ENCODE measurements at regions not wholly inside any gene's neighbourhood (a gene's known extent, or its start where the extent isn't known, plus 50 kb on each side); places are given as distances from the start of the nearest gene placed in this dataset.
A peak's percentile ranks its signal among the peaks of the same experiment; 100 is the strongest.

GRCh38 chr6:167470101-167470835 lies 145.4 kb downstream of the TTLL2 start:
- Mint-ChIP-seq H3K9me3 (no peaks in the 10 kb centered on the region), H3K27ac (no peak overlapping the region), H3K36me3 (ENCODE audit: low read depth) (no peaks in the 10 kb centered on the region), H3K4me3 (no peak overlapping the region), H3K4me1 (peaks cover 12% of the 10 kb centered on the region), H3K27me3 (ENCODE audit: insufficient read depth) (no peaks in the 10 kb centered on the region)
- 93 to 95% methylated on average over 7 to 13 of the region's 13 CpGs for WGBS, 2 experiments (ENCODE audit: insufficient coverage in 1 of 2, insufficient read length in 1 of 2)
- H3K27me3 ChIP-seq (ENCODE audit: control insufficient read depth, insufficient read depth, low read length, poor library complexity, severe bottlenecking): no peaks in the 10 kb centered on the region
- peak; percentile 33 for DNase-seq
- H3K4me1 ChIP-seq (ENCODE audit: control insufficient read depth, insufficient read depth, low read length): peaks cover 6% of the 10 kb centered on the region
- H3K4me3 ChIP-seq (ENCODE audit: low read length): no peak overlapping the region
- no peak overlapping the region for H3K27ac ChIP-seq (ENCODE audit: low read depth, low read length)
- no peaks in the 10 kb centered on the region for H3K36me3 ChIP-seq (ENCODE audit: control insufficient read depth, insufficient read depth, low read length)
- TF ChIP-seq CTCF (conservative IDR thresholded peaks at IDR 0.05): no peak
- H3K9me3 ChIP-seq (ENCODE audit: control insufficient read depth, low read length): no peaks in the 10 kb centered on the region
- no peak overlapping the region for H3K9ac ChIP-seq (ENCODE audit: extremely low read depth, low read length, poor library complexity, severe bottlenecking)

GRCh38 chr6:167470836-167471547 lies 146.1 kb downstream of the TTLL2 start:
- Mint-ChIP-seq H3K4me3 (no peak overlapping the region), H3K36me3 (ENCODE audit: low read depth) (no peaks in the 10 kb centered on the region), H3K27ac (no peak overlapping the region), H3K4me1 (peaks cover 15% of the 10 kb centered on the region), H3K27me3 (ENCODE audit: insufficient read depth) (no peaks in the 10 kb centered on the region), H3K9me3 (no peaks in the 10 kb centered on the region)
- Histone ChIP-seq H3K36me3 (ENCODE audit: control insufficient read depth, insufficient read depth, low read length) (no peaks in the 10 kb centered on the region), H3K9ac (ENCODE audit: extremely low read depth, low read length, poor library complexity, severe bottlenecking) (no peak overlapping the region), H3K4me1 (ENCODE audit: control insufficient read depth, insufficient read depth, low read length) (peaks cover 6% of the 10 kb centered on the region), H3K27ac (ENCODE audit: low read depth, low read length) (no peak overlapping the region), H3K9me3 (ENCODE audit: control insufficient read depth, low read length) (no peaks in the 10 kb centered on the region), H3K4me3 (ENCODE audit: low read length) (no peak overlapping the region), H3K27me3 (ENCODE audit: control insufficient read depth, insufficient read depth, low read length, poor library complexity, severe bottlenecking) (no peaks in the 10 kb centered on the region)
- TF ChIP-seq CTCF (conservative IDR thresholded peaks at IDR 0.05): no peak
- peak; percentile 35 for DNase-seq
- 90 to 94% methylated on average over 13 to 15 of the region's 15 CpGs for WGBS, 2 experiments (ENCODE audit: insufficient coverage in 1 of 2, insufficient read length in 1 of 2)

GRCh38 chr6:167471548-167471930 lies 146.7 kb downstream of the TTLL2 start:
- H3K27ac ChIP-seq (ENCODE audit: low read depth, low read length): no peak overlapping the region
- DNase-seq: no peak
- H3K4me3 Mint-ChIP-seq: no peak overlapping the region
- H3K4me1 ChIP-seq (ENCODE audit: control insufficient read depth, insufficient read depth, low read length): peaks cover 6% of the 10 kb centered on the region
- H3K27me3 Mint-ChIP-seq (ENCODE audit: insufficient read depth): no peaks in the 10 kb centered on the region
- no peak overlapping the region for H3K4me3 ChIP-seq (ENCODE audit: low read length)
- no peaks in the 10 kb centered on the region for H3K36me3 Mint-ChIP-seq (ENCODE audit: low read depth)
- TF ChIP-seq CTCF (conservative IDR thresholded peaks at IDR 0.05): no peak
- 93 to 97% methylated on average over 4 to 10 of the region's 10 CpGs for WGBS, 2 experiments (ENCODE audit: insufficient coverage in 1 of 2, insufficient read length in 1 of 2)
- H3K4me1 Mint-ChIP-seq: peaks cover 18% of the 10 kb centered on the region
- no peak overlapping the region for H3K9ac ChIP-seq (ENCODE audit: extremely low read depth, low read length, poor library complexity, severe bottlenecking)
- H3K27me3 ChIP-seq (ENCODE audit: control insufficient read depth, insufficient read depth, low read length, poor library complexity, severe bottlenecking): no peaks in the 10 kb centered on the region
- no peaks in the 10 kb centered on the region for H3K9me3 ChIP-seq (ENCODE audit: control insufficient read depth, low read length)
- H3K36me3 ChIP-seq (ENCODE audit: control insufficient read depth, insufficient read depth, low read length): no peaks in the 10 kb centered on the region
- H3K27ac Mint-ChIP-seq: no peak overlapping the region
- no peaks in the 10 kb centered on the region for H3K9me3 Mint-ChIP-seq

Data from endodermal cell (in vitro differentiated cells).